Hematopoietic multipotent progenitor cell treated with erythropoietin and hydrocortisone succinate and interleukin-3 and kit ligand, for 4 days (in vitro differentiated cells): ENCODE measurements at regions not wholly inside any gene's neighbourhood (a gene's known extent, or its start where the extent isn't known, plus 50 kb on each side); places are given as distances from the start of the nearest gene placed in this dataset.

Experiments used
- DNase-seq: peaks from one replicate; pipeline ENCODE4 v3.0.0-alpha.2; 2015

GRCh38 chr2:71832388-71832787, 315.3 kb downstream of the CYP26B1 start:
- no peak for DNase-seq

- DNase-seq = no peak
These were observed 316.5 kb downstream of the CYP26B1 start for GRCh38 chr2:71831193-71831577.

- no peak for DNase-seq
These were observed 317.0 kb downstream of the CYP26B1 start for GRCh38 chr2:71830497-71831192.

- no peak for DNase-seq
These were observed 318.7 kb downstream of the CYP26B1 start for GRCh38 chr2:71829008-71829407.

- DNase-seq = no peak
These were observed 319.7 kb downstream of the CYP26B1 start for GRCh38 chr2:71827973-71828372.

GRCh38 chr2:71827524-71827901, 320.1 kb downstream of the CYP26B1 start:
- DNase-seq = no peak

GRCh38 chr2:71826826-71827523, 320.7 kb downstream of the CYP26B1 start:
- DNase-seq = no peak

GRCh38 chr2:71826299-71826698, 321.4 kb downstream of the CYP26B1 start:
- DNase-seq = no peak

GRCh38 chr2:71824436-71824835, 323.2 kb downstream of the CYP26B1 start:
- DNase-seq = no peak

GRCh38 chr2:71823526-71823925, 324.1 kb downstream of the CYP26B1 start:
- DNase-seq = no peak

- DNase-seq = no peak
These were observed 325.2 kb downstream of the CYP26B1 start for GRCh38 chr2:71822463-71822862.

- no peak for DNase-seq
These were observed 325.8 kb downstream of the CYP26B1 start for GRCh38 chr2:71821856-71822255.

- DNase-seq = no peak
These were observed 330.8 kb downstream of the CYP26B1 start for GRCh38 chr2:71816815-71817214.

- DNase-seq = no peak
These were observed 331.8 kb downstream of the CYP26B1 start for GRCh38 chr2:71815701-71816474.

- DNase-seq = no peak
These were observed 332.8 kb downstream of the CYP26B1 start for GRCh38 chr2:71814885-71815284.

- DNase-seq = no peak
These were observed 333.7 kb downstream of the CYP26B1 start for GRCh38 chr2:71813807-71814470.

- no peak for DNase-seq
These were observed 334.3 kb downstream of the CYP26B1 start for GRCh38 chr2:71813315-71813714.

GRCh38 chr2:71812736-71813135, 334.9 kb downstream of the CYP26B1 start:
- DNase-seq = no peak

GRCh38 chr2:71811726-71812125, 335.9 kb downstream of the CYP26B1 start:
- DNase-seq = no peak

- no peak for DNase-seq
These were observed 336.5 kb downstream of the CYP26B1 start for GRCh38 chr2:71811157-71811556.

- no peak for DNase-seq
These were observed 339.8 kb downstream of the CYP26B1 start for GRCh38 chr2:71807581-71808451.

- DNase-seq = no peak
These were observed 341.2 kb downstream of the CYP26B1 start for GRCh38 chr2:71806432-71806831.
